WTC11 (cell line): ENCODE measurements at regions not wholly inside any gene's neighbourhood (a gene's known extent, or its start where the extent isn't known, plus 50 kb on each side); places are given as distances from the start of the nearest gene placed in this dataset.

Source experiments
- ATAC-seq: fragments of 200-7000 bp; cut with Tn5 transposase; 2 replicates; pipeline ENCODE4 v1.10.0; 2021; ENCODE audit warnings: mild to moderate bottlenecking, moderate library complexity
- CTCF ChIA-PET: fragments of 300-600 bp; sonication (Branson Sonifier 250); formaldehyde crosslinking; loops from one replicate; lab custom pipeline; 2021; ENCODE audit warnings: antibody characterized with exemption; lab: Charles Lee
- POLR2A ChIA-PET: fragments of 350-600 bp; sonication (Branson Sonifier 250); formaldehyde crosslinking; loops from one replicate; lab custom pipeline; 2021; ENCODE audit warnings: antibody characterized with exemption; lab: Charles Lee
- DNase-seq: peaks from one replicate; pipeline ENCODE4 v3.0.0; 2021; ENCODE audit warnings: low spot score
- H3K27ac Mint-ChIP-seq: 2 replicates; pipeline ENCODE4 v1.8.0; 2021; ENCODE audit warnings: mixed read lengths
- H3K27me3 Mint-ChIP-seq: 2 replicates; pipeline ENCODE4 v1.8.0; 2021; ENCODE audit warnings: low read depth, mild to moderate bottlenecking, moderate library complexity, mixed read lengths
- H3K36me3 Mint-ChIP-seq: 2 replicates; pipeline ENCODE4 v1.8.0; 2021; ENCODE audit warnings: mixed read lengths
- H3K4me1 Mint-ChIP-seq: 2 replicates; pipeline ENCODE4 v1.8.0; 2022; ENCODE audit warnings: mixed read lengths
- H3K4me3 Mint-ChIP-seq: 2 replicates; pipeline ENCODE4 v1.8.0; 2021; ENCODE audit warnings: mild to moderate bottlenecking, moderate library complexity, mixed read lengths
- H3K9me3 Mint-ChIP-seq: 2 replicates; pipeline ENCODE4 v1.8.0; 2021; ENCODE audit warnings: mixed read lengths
- ATF3 ChIP-seq: sonication (generic); formaldehyde crosslinking; conservative IDR thresholded peaks from 2 replicates; pipeline ENCODE4 v1.8.1; 2022; ENCODE audit warnings: mild to moderate bottlenecking, missing genetic modification reagents
- CREM ChIP-seq: sonication (generic); formaldehyde crosslinking; IDR thresholded peaks from 2 replicates; pipeline ENCODE4 v1.8.1; 2022; ENCODE audit warnings: mild to moderate bottlenecking, missing genetic modification reagents, moderate library complexity
- CTCF ChIP-seq: fragments of 200-600 bp; IDR thresholded peaks from 2 replicates; pipeline ENCODE4 v1.8.0; 2022; ENCODE audit warnings: antibody characterized with exemption
- E2F4 ChIP-seq: sonication (generic); formaldehyde crosslinking; IDR thresholded peaks from 2 replicates; pipeline ENCODE4 v1.8.1; 2022; ENCODE audit warnings: low read depth, mild to moderate bottlenecking, moderate library complexity, missing genetic modification reagents, borderline replicate concordance
- E2F5 ChIP-seq: sonication (generic); formaldehyde crosslinking; IDR thresholded peaks from 2 replicates; pipeline ENCODE4 v1.8.1; 2022; ENCODE audit warnings: mild to moderate bottlenecking, moderate library complexity, missing genetic modification reagents
- ETV6 ChIP-seq: sonication (generic); formaldehyde crosslinking; IDR thresholded peaks from 2 replicates; pipeline ENCODE4 v1.8.1; 2022; ENCODE audit warnings: mild to moderate bottlenecking, missing genetic modification reagents
- GRHL2 ChIP-seq: fragments of 250-450 bp; sonication (Bioruptor Pico); IDR thresholded peaks from 2 replicates; pipeline ENCODE4 v1.8.0; 2022; ENCODE audit warnings: mild to moderate bottlenecking, moderate library complexity; ENCODE audit not compliant: insufficient replicate concordance, severe bottlenecking
- IRF1 ChIP-seq: sonication (generic); formaldehyde crosslinking; IDR thresholded peaks from 2 replicates; pipeline ENCODE4 v1.8.0; 2023; ENCODE audit warnings: missing genetic modification reagents
- MAX ChIP-seq: sonication (generic); formaldehyde crosslinking; IDR thresholded peaks from 2 replicates; pipeline ENCODE4 v1.8.0; 2022; ENCODE audit warnings: mild to moderate bottlenecking, missing genetic modification reagents
- MLX ChIP-seq: sonication (generic); formaldehyde crosslinking; IDR thresholded peaks from 2 replicates; pipeline ENCODE4 v1.8.1; 2023; ENCODE audit warnings: mild to moderate bottlenecking, missing genetic modification reagents, moderate library complexity
- MYBL2 ChIP-seq: sonication (generic); formaldehyde crosslinking; IDR thresholded peaks from 2 replicates; pipeline ENCODE4 v1.8.1; 2023; ENCODE audit warnings: mild to moderate bottlenecking, moderate library complexity, missing genetic modification reagents
- RORB ChIP-seq: fragments of 250-450 bp; sonication (Bioruptor Pico); IDR thresholded peaks from 2 replicates; pipeline ENCODE4 v1.9.0; 2021; ENCODE audit warnings: mild to moderate bottlenecking
- USF2 ChIP-seq: sonication (generic); formaldehyde crosslinking; IDR thresholded peaks from 2 replicates; pipeline ENCODE4 v1.8.1; 2023; ENCODE audit warnings: mild to moderate bottlenecking, missing genetic modification reagents, moderate library complexity
- ZNF219 ChIP-seq: sonication (generic); formaldehyde crosslinking; IDR thresholded peaks from 2 replicates; pipeline ENCODE4 v1.8.0; 2023; ENCODE audit warnings: missing genetic modification reagents, mild to moderate bottlenecking, borderline replicate concordance
- ZNF263 ChIP-seq: sonication (generic); formaldehyde crosslinking; IDR thresholded peaks from 2 replicates; pipeline ENCODE4 v1.8.1; 2022; ENCODE audit warnings: low read depth, mild to moderate bottlenecking, moderate library complexity, missing genetic modification reagents
- ZNF532 ChIP-seq: fragments of 250-450 bp; sonication (Bioruptor Pico); IDR thresholded peaks from 2 replicates; pipeline ENCODE4 v1.9.0; 2021; ENCODE audit warnings: mild to moderate bottlenecking, borderline replicate concordance
- ZNF671 ChIP-seq: fragments of 250-450 bp; sonication (Bioruptor Pico); IDR thresholded peaks from 2 replicates; pipeline ENCODE4 v1.8.0; 2021; ENCODE audit warnings: mild to moderate bottlenecking

GRCh38 chr7:12074889-12075288 lies 136.2 kb upstream of the TMEM106B start:
- ChIA-PET POLR2A (no interaction called here), CTCF (no interaction called here)
- peaks cover 17% of the 10 kb centered on the region for H3K36me3 Mint-ChIP-seq
- DNase-seq = no peak
- peaks cover 2% of the 10 kb centered on the region; the same call in 1 of the 2 replicates for H3K27me3 Mint-ChIP-seq
- peaks cover 38% of the 10 kb centered on the region for H3K9me3 Mint-ChIP-seq
- peaks cover 7% of the 10 kb centered on the region for H3K4me1 Mint-ChIP-seq
- ATAC-seq = no peak
- TF ChIP-seq ZNF219 (CRISPR knock-in tag) = no peak
- TF ChIP-seq IRF1 (CRISPR knock-in tag) = no peak
- no peak for TF ChIP-seq E2F5 (CRISPR knock-in tag)
- TF ChIP-seq ZNF263 (CRISPR knock-in tag) = no peak
- TF ChIP-seq MYBL2 = no peak
- TF ChIP-seq ATF3 (CRISPR knock-in tag) = no peak
- TF ChIP-seq MLX (CRISPR knock-in tag) = no peak
- no peak for TF ChIP-seq MAX (CRISPR knock-in tag)
- no peak for TF ChIP-seq CREM
- TF ChIP-seq ZNF671 (CRISPR knock-in tag) = no peak
- no peak for TF ChIP-seq RORB (CRISPR knock-in tag)
- no peak for TF ChIP-seq GRHL2 (CRISPR knock-in tag)
- no peak for TF ChIP-seq ZNF532
- TF ChIP-seq USF2 (CRISPR knock-in tag) = no peak
- TF ChIP-seq CTCF = no peak
- TF ChIP-seq ETV6 (CRISPR knock-in tag) = no peak
- no peak for TF ChIP-seq E2F4 (CRISPR knock-in tag)
- no peak overlapping the region for H3K4me3 Mint-ChIP-seq
- H3K27ac Mint-ChIP-seq = no peak overlapping the region
